GM10248 (cell line): ENCODE measurements at regions not wholly inside any gene's neighbourhood (a gene's known extent, or its start where the extent isn't known, plus 50 kb on each side); places are given as distances from the start of the nearest gene placed in this dataset.

Experiments
- CTCF ChIA-PET: fragments of 300-600 bp; sonication (Branson Sonifier 250); formaldehyde crosslinking; extraction: SDS; loops from one replicate; lab custom pipeline; 2021; ENCODE audit warnings: antibody characterized with exemption; lab: Yijun Ruan, JAX
- POLR2A ChIA-PET: fragments of 350-650 bp; sonication (Branson Sonifier 250); formaldehyde crosslinking; extraction: SDS; loops from one replicate; lab custom pipeline; 2020; ENCODE audit warnings: antibody characterized with exemption; lab: Yijun Ruan, JAX
- DNase-seq: peaks from one replicate; pipeline ENCODE4 v3.0.0; 2012; ENCODE audit errors: extremely low spot score
- TF ChIP-seq, protein P1 (sequence below): IDR thresholded peaks from 2 replicates; pipeline ENCODE4 v1.5.1; 2012; ENCODE audit warnings: mild to moderate bottlenecking, low read depth; ENCODE audit errors: extremely low read depth, missing control alignments, control extremely low read depth

- TF ChIP-seq, protein P1, sequence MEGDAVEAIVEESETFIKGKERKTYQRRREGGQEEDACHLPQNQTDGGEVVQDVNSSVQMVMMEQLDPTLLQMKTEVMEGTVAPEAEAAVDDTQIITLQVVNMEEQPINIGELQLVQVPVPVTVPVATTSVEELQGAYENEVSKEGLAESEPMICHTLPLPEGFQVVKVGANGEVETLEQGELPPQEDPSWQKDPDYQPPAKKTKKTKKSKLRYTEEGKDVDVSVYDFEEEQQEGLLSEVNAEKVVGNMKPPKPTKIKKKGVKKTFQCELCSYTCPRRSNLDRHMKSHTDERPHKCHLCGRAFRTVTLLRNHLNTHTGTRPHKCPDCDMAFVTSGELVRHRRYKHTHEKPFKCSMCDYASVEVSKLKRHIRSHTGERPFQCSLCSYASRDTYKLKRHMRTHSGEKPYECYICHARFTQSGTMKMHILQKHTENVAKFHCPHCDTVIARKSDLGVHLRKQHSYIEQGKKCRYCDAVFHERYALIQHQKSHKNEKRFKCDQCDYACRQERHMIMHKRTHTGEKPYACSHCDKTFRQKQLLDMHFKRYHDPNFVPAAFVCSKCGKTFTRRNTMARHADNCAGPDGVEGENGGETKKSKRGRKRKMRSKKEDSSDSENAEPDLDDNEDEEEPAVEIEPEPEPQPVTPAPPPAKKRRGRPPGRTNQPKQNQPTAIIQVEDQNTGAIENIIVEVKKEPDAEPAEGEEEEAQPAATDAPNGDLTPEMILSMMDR = no peak
- CTCF ChIA-PET = interaction anchor here (1.5 kb wide), 1 partner anchor 11 kb away, joined by 4 read pairs; no protein-coding TSS in a partner anchor
- DNase-seq = no peak
- POLR2A ChIA-PET = no interaction called here
Measured at GRCh38 chr21:41669533-41669830, 97.4 kb downstream of the RIPK4 start.

DNA sequence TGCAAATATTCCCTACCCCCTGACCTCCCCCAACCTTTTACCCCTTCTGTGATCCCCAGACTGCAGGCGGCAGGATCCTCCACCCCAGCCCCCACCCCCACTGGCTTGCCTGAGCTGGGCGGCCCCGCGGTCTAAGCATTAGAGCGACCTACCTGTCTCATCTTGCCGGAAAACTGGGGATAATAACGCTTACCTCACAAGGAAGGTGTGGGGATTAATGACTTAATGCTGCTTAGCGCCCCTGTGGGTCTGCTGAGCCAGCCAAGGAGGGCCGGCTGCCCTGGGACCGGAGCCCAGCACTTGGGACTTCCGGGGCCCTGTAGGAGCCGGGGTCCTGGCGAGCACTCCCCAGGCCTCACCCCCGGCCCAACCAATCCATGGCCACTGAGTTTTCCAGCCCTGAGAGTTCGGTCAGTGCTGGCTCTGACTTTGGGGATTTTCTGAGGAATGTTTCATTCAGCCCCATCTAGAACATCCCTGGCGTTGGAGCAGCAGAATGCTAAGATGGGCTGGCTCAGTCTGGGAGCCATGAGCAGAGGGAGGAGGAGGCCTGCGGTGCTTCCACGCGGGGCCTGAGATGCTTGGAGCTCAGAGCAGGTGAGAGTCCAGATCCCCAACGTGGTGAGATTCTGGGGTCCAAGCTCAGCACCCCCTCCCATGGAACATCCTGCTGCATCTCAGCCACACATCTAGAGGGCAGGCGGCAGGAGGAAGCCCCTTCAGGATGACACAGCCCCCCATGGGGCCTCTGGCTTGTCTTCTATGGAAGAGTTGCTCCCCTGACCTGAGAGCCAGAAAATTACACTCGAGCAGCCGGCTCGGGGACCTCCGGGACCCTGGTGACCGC lies 97.9 kb downstream of the RIPK4 start:
- TF ChIP-seq, protein P1 = no peak
- CTCF ChIA-PET = interaction anchor here (1.5 kb wide), 1 partner anchor 11 kb away, joined by 4 read pairs; no protein-coding TSS in a partner anchor
- POLR2A ChIA-PET = no interaction called here
- DNase-seq = no peak

- CTCF ChIA-PET = no interaction called here
- POLR2A ChIA-PET = no interaction called here
- TF ChIP-seq, protein P1 = no peak
- DNase-seq = no peak
Measured at GRCh38 chr21:41668051-41668541, 98.8 kb downstream of the RIPK4 start.

- ChIA-PET POLR2A (no interaction called here), CTCF (no interaction called here)
- TF ChIP-seq, protein P1 = no peak
- no peak for DNase-seq
Measured at GRCh38 chr21:41667136-41667535, 99.7 kb downstream of the RIPK4 start.

GRCh38 chr21:41666641-41667081 lies 100.2 kb downstream of the RIPK4 start:
- TF ChIP-seq, protein P1 = no peak
- DNase-seq = no peak
- ChIA-PET POLR2A (no interaction called here), CTCF (no interaction called here)

DNA sequence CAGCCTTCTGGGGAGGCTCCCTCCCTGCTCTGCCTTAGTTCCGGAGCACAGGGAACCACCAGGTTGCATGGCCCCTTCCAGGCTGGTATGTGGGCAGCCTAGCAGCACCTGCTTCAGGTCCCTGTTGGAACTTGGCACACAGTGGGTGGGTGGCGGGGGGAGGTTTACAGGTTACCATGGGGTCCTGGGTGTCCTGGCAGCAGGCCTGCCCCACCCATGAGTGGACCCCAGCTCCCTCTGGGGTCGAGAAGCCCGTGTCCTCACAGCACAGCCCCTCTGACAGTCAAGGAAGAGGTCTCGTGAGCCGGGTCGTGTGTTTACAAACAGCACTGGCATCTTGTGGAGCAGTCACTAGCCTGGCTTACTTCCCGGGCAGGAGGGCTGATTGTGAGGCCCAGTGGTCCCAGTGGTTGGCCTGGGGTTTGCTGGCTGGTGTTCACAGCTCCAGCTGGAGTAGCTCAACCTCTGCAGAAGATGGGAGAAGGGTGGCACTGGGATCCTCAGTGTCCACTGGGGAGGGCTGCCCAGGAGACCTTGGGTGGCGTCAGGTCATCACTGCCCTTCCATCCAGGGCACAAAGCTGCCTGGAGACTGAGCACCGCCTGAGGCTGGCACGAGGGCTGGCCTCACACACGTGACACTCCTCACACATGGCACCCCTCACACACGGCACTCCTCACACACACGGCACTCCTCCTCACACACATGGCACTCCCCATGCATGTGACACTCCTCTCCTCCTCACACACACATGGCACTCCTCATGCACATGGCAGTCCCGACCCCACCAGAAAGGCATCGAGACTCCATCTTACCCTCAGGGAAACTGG lies 100.9 kb downstream of the RIPK4 start:
- ChIA-PET POLR2A (no interaction called here), CTCF (no interaction called here)
- DNase-seq = no peak
- TF ChIP-seq, protein P1 = no peak
